ENCODE measurements at regions not wholly inside any gene's neighbourhood (a gene's known extent, or its start where the extent isn't known, plus 50 kb on each side); places are given as distances from the start of the nearest gene placed in this dataset.

GRCh38 chr12:92544322-92544721 is 158.5 kb upstream of the PLEKHG7 start:
- Histone ChIP-seq H3K4me3 (no peak overlapping the region), H3K27ac (peak overlapping the region in 10 of 21 experiments; percentile 3 to 78 (median 48))

GRCh38 chr12:92543840-92544239 is 158.9 kb upstream of the PLEKHG7 start:
- H3K27ac ChIP-seq = peak overlapping the region in 10 of 21 experiments; percentile 3 to 78 (median 48)
- no peak overlapping the region for H3K4me3 ChIP-seq

GRCh38 chr12:92543359-92543758 is 159.4 kb upstream of the PLEKHG7 start:
- Histone ChIP-seq H3K4me3 (no peak overlapping the region), H3K27ac (peak overlapping the region in 10 of 21 experiments; percentile 3 to 78 (median 40))

GRCh38 chr12:92541731-92542130 is 161.1 kb upstream of the PLEKHG7 start:
- Histone ChIP-seq H3K27ac (peak overlapping the region in 1 of 21 experiments; percentile 81), H3K4me3 (no peak overlapping the region)

GRCh38 chr12:92540782-92541423 is 161.9 kb upstream of the PLEKHG7 start:
- peak overlapping the region in 14 of 21 experiments; percentile 0 to 81 (median 52) for H3K27ac ChIP-seq
- no peak overlapping the region for H3K4me3 ChIP-seq

- Histone ChIP-seq H3K4me3 (no peak overlapping the region), H3K27ac (peak overlapping the region in 17 of 21 experiments; percentile 18 to 81 (median 52))
Observed at GRCh38 chr12:92539976-92540781, 162.6 kb upstream of the PLEKHG7 start.

- Histone ChIP-seq H3K4me3 (no peak overlapping the region), H3K27ac (peak overlapping the region in 17 of 21 experiments; percentile 4 to 81 (median 52))
Observed at GRCh38 chr12:92539110-92539749, 163.6 kb upstream of the PLEKHG7 start.

GRCh38 chr12:92537290-92537960 is 165.4 kb upstream of the PLEKHG7 start:
- H3K27ac ChIP-seq = no peak overlapping the region
- no peak overlapping the region for H3K4me3 ChIP-seq

GRCh38 chr12:92535961-92536360 is 166.8 kb upstream of the PLEKHG7 start:
- Histone ChIP-seq H3K4me3 (no peak overlapping the region), H3K27ac (no peak overlapping the region)

- Histone ChIP-seq H3K27ac (no peak overlapping the region), H3K4me3 (no peak overlapping the region)
Observed at GRCh38 chr12:92533280-92533890, 169.4 kb upstream of the PLEKHG7 start.

GRCh38 chr12:92530706-92531105 is 172.1 kb upstream of the PLEKHG7 start:
- H3K4me3 ChIP-seq = no peak overlapping the region
- H3K27ac ChIP-seq = no peak overlapping the region

GRCh38 chr12:92529944-92530343 is 172.8 kb upstream of the PLEKHG7 start:
- Histone ChIP-seq H3K27ac (no peak overlapping the region), H3K4me3 (no peak overlapping the region)

- H3K4me3 ChIP-seq = no peak overlapping the region
- no peak overlapping the region for H3K27ac ChIP-seq
Observed at GRCh38 chr12:92528586-92528985, 174.2 kb upstream of the PLEKHG7 start.

GRCh38 chr12:92528097-92528496 is 174.7 kb upstream of the PLEKHG7 start:
- Histone ChIP-seq H3K27ac (no peak overlapping the region), H3K4me3 (no peak overlapping the region)

GRCh38 chr12:92524489-92524888 is 178.3 kb upstream of the PLEKHG7 start:
- Histone ChIP-seq H3K27ac (peak overlapping the region in 3 of 21 experiments; percentile 2 to 37 (median 18)), H3K4me3 (no peak overlapping the region)

GRCh38 chr12:92520511-92520910 is 182.3 kb upstream of the PLEKHG7 start:
- H3K4me3 ChIP-seq = no peak overlapping the region

GRCh38 chr12:92519284-92519683 is 183.5 kb upstream of the PLEKHG7 start:
- Histone ChIP-seq H3K27ac (peak overlapping the region in 3 of 21 experiments; percentile 23 to 65 (median 35)), H3K4me3 (no peak overlapping the region)

More at GRCh38 chr12:92520511-92520910, 182.3 kb upstream of the PLEKHG7 start:
- H3K27ac ChIP-seq = no peak overlapping the region

GRCh38 chr12:92518071-92518470 is 184.7 kb upstream of the PLEKHG7 start:
- peak overlapping the region in 3 of 21 experiments; percentile 59 to 65 (median 61) for H3K27ac ChIP-seq
- H3K4me3 ChIP-seq = no peak overlapping the region

GRCh38 chr12:92516277-92516600 is 186.6 kb upstream of the PLEKHG7 start:
- Histone ChIP-seq H3K27ac (peak overlapping the region in 7 of 21 experiments; percentile 10 to 65 (median 49)), H3K4me3 (no peak overlapping the region)
